ENCODE measurements at regions not wholly inside any gene's neighbourhood (a gene's known extent, or its start where the extent isn't known, plus 50 kb on each side); places are given as distances from the start of the nearest gene placed in this dataset.

GRCh38 chrX:118239178-118239870 is 106.6 kb upstream of the WDR44 start:
- TF ChIP-seq EZH2 (IDR thresholded peaks at IDR 0.05; ENCODE audit: insufficient read depth, poor library complexity, severe bottlenecking) (no peak), EZH2phosphoT487 (IDR thresholded peaks at IDR 0.05; ENCODE audit: insufficient read depth, low read depth) (no peak)

All from GM23248 (cell line).